ENCODE measurements at regions not wholly inside any gene's neighbourhood (a gene's known extent, or its start where the extent isn't known, plus 50 kb on each side); places are given as distances from the start of the nearest gene placed in this dataset.
A peak's percentile ranks its signal among the peaks of the same experiment; 100 is the strongest.

GRCh38 chrX:69366183-69366582 lies 137.9 kb upstream of the NALF2 start:
- Histone ChIP-seq H3K36me3 (no peaks in the 10 kb centered on the region), H3K4me1 (peaks cover 0 to 7% (median 0%) of the 10 kb centered on the region in 9 donors), H3K9me3 (no peaks in the 10 kb centered on the region), H3K27me3 (no peaks in the 10 kb centered on the region), H3K4me3 (no peak overlapping the region), H3K27ac (no peak overlapping the region)
- 88 to 95% methylated on average over 2 of the region's 2 CpGs for WGBS, 2 donors
- ATAC-seq (no peak), DNase-seq (no peak)
- TF ChIP-seq, protein P1, sequence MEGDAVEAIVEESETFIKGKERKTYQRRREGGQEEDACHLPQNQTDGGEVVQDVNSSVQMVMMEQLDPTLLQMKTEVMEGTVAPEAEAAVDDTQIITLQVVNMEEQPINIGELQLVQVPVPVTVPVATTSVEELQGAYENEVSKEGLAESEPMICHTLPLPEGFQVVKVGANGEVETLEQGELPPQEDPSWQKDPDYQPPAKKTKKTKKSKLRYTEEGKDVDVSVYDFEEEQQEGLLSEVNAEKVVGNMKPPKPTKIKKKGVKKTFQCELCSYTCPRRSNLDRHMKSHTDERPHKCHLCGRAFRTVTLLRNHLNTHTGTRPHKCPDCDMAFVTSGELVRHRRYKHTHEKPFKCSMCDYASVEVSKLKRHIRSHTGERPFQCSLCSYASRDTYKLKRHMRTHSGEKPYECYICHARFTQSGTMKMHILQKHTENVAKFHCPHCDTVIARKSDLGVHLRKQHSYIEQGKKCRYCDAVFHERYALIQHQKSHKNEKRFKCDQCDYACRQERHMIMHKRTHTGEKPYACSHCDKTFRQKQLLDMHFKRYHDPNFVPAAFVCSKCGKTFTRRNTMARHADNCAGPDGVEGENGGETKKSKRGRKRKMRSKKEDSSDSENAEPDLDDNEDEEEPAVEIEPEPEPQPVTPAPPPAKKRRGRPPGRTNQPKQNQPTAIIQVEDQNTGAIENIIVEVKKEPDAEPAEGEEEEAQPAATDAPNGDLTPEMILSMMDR (IDR thresholded peaks at IDR 0.05): no peak
- intact Hi-C loops (cut with DNase I): loop anchor here in 1 of 10 donors (10.0 kb wide), 1 partner anchor 61 kb away; no protein-coding TSS in a partner anchor

DNA sequence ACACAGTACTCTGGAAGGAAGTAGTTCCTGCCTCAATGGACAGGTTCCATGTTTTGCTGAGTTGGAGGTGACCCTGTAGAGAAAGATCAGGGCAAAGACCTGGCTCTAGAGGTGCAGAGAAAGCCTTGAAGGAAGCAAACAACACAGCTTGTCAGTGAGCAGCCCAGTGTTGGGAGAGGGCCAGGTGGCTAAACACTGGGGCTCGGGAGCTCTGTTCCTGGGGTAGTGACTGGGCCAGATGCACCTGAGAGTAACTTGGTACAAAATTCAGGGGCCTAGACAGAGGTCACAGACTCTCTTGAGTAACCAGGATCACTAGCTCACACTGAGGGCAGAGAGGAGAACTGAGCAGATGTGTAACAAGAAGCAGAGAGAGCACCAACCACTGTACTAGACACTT lies 138.4 kb upstream of the NALF2 start:
- TF ChIP-seq, protein P1 (IDR thresholded peaks at IDR 0.05): no peak
- H3K9me3 ChIP-seq: no peaks in the 10 kb centered on the region
- ATAC-seq (no peak), DNase-seq (no peak)
- peaks cover 0 to 7% (median 0%) of the 10 kb centered on the region in 9 donors for H3K4me1 ChIP-seq
- intact Hi-C loops (cut with DNase I): loop anchor here in 1 of 10 donors (10.0 kb wide), 1 partner anchor 61 kb away; no protein-coding TSS in a partner anchor
- no peaks in the 10 kb centered on the region for H3K27me3 ChIP-seq
- H3K36me3 ChIP-seq: no peaks in the 10 kb centered on the region
- 73 to 100% methylated on average over 1 of the region's 1 CpG for WGBS, 2 donors
- H3K27ac ChIP-seq: no peak overlapping the region
- H3K4me3 ChIP-seq: no peak overlapping the region

DNA sequence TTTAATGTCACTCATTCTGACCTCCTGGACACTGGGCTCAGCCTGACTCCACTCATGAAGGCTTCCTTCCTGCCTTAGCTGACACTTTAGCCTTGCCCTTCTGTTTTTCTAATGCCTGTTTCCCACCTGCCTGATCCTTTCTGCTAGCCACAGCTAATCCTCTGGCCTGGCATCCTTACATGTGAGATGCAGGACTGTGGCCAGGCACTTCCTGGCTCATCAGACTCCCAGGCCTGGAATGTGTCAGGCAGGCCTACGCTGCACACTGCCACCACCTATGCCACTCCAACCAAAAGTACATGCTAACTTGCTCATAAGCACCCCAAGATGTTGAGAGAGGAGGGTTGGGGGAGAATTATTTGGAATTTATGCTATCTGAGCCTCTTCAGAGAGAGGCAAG lies 138.8 kb upstream of the NALF2 start:
- Histone ChIP-seq H3K4me1 (peaks cover 0 to 7% (median 0%) of the 10 kb centered on the region in 9 donors), H3K27ac (no peak overlapping the region), H3K36me3 (no peaks in the 10 kb centered on the region), H3K4me3 (no peak overlapping the region), H3K27me3 (no peaks in the 10 kb centered on the region), H3K9me3 (no peaks in the 10 kb centered on the region)
- TF ChIP-seq, protein P1 (IDR thresholded peaks at IDR 0.05): no peak
- DNase-seq (no peak), ATAC-seq (peak in 6 of 8 donors; percentile 51 to 79 (median 64))
- WGBS, 2 donors: 60 to 64% methylated on average over 1 of the region's 1 CpG
- intact Hi-C loops (cut with DNase I): loop anchor here in 1 of 10 donors (10.0 kb wide), 1 partner anchor 61 kb away; no protein-coding TSS in a partner anchor

- DNase-seq: peak in 1 of 2 donors; percentile 8
- H3K4me3 ChIP-seq: no peak overlapping the region
- peak in 7 of 8 donors; percentile 29 to 60 (median 51) for ATAC-seq
- no peaks in the 10 kb centered on the region for H3K36me3 ChIP-seq
- no peaks in the 10 kb centered on the region for H3K9me3 ChIP-seq
- TF ChIP-seq, protein P1 (IDR thresholded peaks at IDR 0.05): no peak
- peaks cover 0 to 7% (median 0%) of the 10 kb centered on the region in 7 donors for H3K27me3 ChIP-seq
- intact Hi-C loops (cut with DNase I): loop anchor here in 1 of 10 donors (10.0 kb wide), 1 partner anchor 58 kb away; no protein-coding TSS in a partner anchor
- H3K27ac ChIP-seq: no peak overlapping the region
- WGBS, 2 donors: 42 to 51% methylated on average over 4 of the region's 4 CpGs
- H3K4me1 ChIP-seq: peaks cover 0 to 7% (median 0%) of the 10 kb centered on the region in 9 donors
Observed at GRCh38 chrX:69362856-69363255, 141.3 kb upstream of the NALF2 start.

Measured in heart right ventricle (tissue), 16 donors.